ENCODE measurements at regions not wholly inside any gene's neighbourhood (a gene's known extent, or its start where the extent isn't known, plus 50 kb on each side); places are given as distances from the start of the nearest gene placed in this dataset.

DNA sequence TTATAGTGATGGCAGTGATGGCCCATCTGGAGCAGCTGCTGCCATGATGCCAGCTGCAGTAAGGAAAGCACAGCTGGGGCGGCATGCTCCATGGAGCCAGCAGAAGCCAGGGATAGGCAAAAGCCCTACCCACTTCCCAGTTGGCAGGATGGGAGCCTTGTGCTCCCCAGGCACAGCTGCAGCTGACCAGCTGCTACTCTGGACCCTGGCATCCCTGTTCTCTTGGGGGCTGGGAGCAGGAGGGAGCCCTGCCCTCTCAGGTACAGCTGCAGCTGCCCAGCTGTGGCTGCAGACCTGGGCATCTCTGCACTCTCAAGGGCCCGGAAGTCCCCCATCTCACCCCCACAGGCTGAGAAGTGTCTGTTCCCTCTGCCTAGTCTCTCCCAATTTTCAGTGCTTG lies 531.9 kb downstream of the PCDH18 start:
- TF ChIP-seq CTCF (IDR thresholded peaks at IDR 0.05) (no peak), ZFX (IDR thresholded peaks at IDR 0.05; ENCODE audit: borderline replicate concordance) (no peak)
